ENCODE measurements at regions not wholly inside any gene's neighbourhood (a gene's known extent, or its start where the extent isn't known, plus 50 kb on each side); places are given as distances from the start of the nearest gene placed in this dataset.

DNA sequence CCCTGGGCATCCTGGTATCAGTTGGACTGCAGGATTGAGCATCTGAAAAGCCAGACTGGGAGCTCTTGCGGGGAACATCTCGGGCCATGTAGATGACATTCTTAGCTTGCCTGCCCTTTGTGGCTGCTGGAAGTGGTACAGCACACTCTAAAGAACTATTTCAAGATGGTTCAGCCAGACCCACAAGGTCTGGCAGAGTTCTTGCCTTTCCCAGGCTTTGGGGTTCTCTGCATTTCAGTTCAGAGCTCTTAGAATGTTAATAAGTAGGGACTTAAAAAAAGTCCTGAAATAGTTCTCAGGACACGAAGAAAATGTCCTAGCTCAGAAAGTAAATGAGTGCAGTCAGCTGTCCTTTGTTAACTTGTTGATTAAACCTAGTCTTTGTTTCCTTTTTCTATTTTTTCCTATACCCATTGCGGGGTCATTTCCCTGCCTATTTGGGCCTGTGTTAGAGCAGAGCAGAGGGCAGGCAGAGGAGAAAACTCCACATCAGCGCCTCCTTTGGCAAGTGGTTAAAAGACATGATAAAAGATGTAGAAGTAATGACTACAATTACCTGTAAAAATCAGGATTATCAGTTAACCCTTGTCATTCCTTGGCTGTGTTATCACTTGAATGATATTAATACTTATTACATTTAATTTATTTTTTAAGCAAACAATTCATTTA lies 291.5 kb downstream of the ZSWIM6 start:
- no peak for TF ChIP-seq EZH2 (IDR thresholded peaks at IDR 0.05; ENCODE audit: low read depth)
- TF ChIP-seq, protein P1, sequence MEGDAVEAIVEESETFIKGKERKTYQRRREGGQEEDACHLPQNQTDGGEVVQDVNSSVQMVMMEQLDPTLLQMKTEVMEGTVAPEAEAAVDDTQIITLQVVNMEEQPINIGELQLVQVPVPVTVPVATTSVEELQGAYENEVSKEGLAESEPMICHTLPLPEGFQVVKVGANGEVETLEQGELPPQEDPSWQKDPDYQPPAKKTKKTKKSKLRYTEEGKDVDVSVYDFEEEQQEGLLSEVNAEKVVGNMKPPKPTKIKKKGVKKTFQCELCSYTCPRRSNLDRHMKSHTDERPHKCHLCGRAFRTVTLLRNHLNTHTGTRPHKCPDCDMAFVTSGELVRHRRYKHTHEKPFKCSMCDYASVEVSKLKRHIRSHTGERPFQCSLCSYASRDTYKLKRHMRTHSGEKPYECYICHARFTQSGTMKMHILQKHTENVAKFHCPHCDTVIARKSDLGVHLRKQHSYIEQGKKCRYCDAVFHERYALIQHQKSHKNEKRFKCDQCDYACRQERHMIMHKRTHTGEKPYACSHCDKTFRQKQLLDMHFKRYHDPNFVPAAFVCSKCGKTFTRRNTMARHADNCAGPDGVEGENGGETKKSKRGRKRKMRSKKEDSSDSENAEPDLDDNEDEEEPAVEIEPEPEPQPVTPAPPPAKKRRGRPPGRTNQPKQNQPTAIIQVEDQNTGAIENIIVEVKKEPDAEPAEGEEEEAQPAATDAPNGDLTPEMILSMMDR (conservative IDR thresholded peaks at IDR 0.05) = peak; percentile 27; the same call in 1 of the 2 replicates
